Esophagus muscularis mucosa (tissue), 3 donors: ENCODE measurements at regions not wholly inside any gene's neighbourhood (a gene's known extent, or its start where the extent isn't known, plus 50 kb on each side); places are given as distances from the start of the nearest gene placed in this dataset.

ENCODE experiments used
- CTCF ChIP-seq, 3 experiments: fragments of 200-600 bp in 2 of 3; fragments of 450-650 bp in 1 of 3; sonication (generic) in 2 of 3; IDR thresholded peaks; one replicate each; pipeline ENCODE4 v1.5.1; 2017 to 2019; ENCODE audit warnings: antibody characterized with exemption in 3 of 3, mild to moderate bottlenecking in 2 of 3, moderate library complexity in 1 of 3
- POLR2A ChIP-seq: fragments of 450-650 bp; IDR thresholded peaks from one replicate; pipeline ENCODE4 v1.6.1; 2017; ENCODE audit warnings: antibody characterized with exemption, moderate library complexity, mild to moderate bottlenecking, low read depth

- no peak for TF ChIP-seq CTCF (IDR thresholded peaks at IDR 0.05)
- no peak for TF ChIP-seq POLR2A
These were observed 260.9 kb upstream of the CHD6 start for GRCh38 chr20:41879123-41879522.
